Mesothelial cell of epicardium (in vitro differentiated cells): ENCODE measurements at regions not wholly inside any gene's neighbourhood (a gene's known extent, or its start where the extent isn't known, plus 50 kb on each side); places are given as distances from the start of the nearest gene placed in this dataset.
"Not testable (repeated sequence)": the region's sequence is repeated elsewhere in the genome, so short reads cannot be mapped to it uniquely, and the experiment has no call there.

Experiments
- DNase-seq, 2 experiments: peaks; one replicate each; pipeline ENCODE4 v3.0.0; 2021; ENCODE audit warnings: low spot score in 2 of 2; ENCODE audit not compliant: unreplicated experiment in 2 of 2
- H3K27ac Mint-ChIP-seq: 2 replicates; pipeline ENCODE4 v1.8.0; 2021; ENCODE audit warnings: mixed read lengths
- H3K27me3 Mint-ChIP-seq: 2 replicates; pipeline ENCODE4 v1.8.0; 2021; ENCODE audit warnings: low read depth, mixed read lengths
- H3K36me3 Mint-ChIP-seq: 2 replicates; pipeline ENCODE4 v1.8.0; 2021; ENCODE audit warnings: mixed read lengths
- H3K4me1 Mint-ChIP-seq: 2 replicates; pipeline ENCODE4 v1.8.0; 2021; ENCODE audit warnings: mixed read lengths
- H3K4me3 Mint-ChIP-seq: 2 replicates; pipeline ENCODE4 v1.8.0; 2021; ENCODE audit warnings: mild to moderate bottlenecking, moderate library complexity, mixed read lengths
- H3K9me3 Mint-ChIP-seq: 2 replicates; pipeline ENCODE4 v1.8.0; 2021; ENCODE audit warnings: mixed read lengths
- TF ChIP-seq, protein P1 (sequence below): fragments of 200-600 bp; sonication (generic); IDR thresholded peaks from one replicate; pipeline ENCODE4 v1.5.0; 2021; ENCODE audit warnings: antibody characterized with exemption; ENCODE audit not compliant: unreplicated experiment

DNA sequence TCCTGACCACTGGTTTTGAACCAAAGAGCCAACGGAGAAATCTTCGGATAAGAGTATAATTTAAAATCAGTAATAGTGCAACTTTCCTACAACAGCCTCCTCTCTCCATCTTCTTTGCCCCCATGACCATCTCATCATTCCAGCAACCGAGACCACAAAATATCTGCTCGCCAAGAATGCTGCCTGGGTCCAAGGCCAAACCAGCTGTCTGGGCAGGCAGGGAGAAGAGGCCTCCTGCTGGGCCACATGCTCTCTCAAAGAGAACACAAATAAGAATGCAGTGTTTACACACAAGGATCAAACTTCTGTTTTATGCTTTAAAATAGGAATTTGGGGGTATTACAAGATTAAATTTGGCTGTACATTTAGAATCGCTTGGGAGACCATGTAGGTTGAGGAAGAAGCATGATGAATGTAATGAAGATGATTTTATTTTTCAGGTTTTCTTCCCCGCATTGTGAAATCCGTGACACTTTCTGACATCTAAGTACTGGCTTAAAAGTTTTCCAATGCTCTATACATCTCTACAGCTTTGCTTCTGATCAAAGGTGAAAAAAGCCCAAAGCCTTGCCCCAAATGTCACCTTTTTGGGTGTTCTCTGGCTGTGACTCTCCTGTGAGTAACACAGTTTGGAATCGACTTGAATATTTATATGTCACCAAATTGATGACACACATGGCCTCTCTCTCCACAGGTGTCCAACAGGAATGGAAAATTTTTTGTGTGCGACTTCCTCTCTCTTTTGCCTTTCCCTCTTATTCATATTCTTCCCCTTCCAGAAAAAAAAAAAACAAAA lies 79.4 kb upstream of the PROKR2 start:
- H3K4me3 Mint-ChIP-seq, result no peak overlapping the region
- H3K36me3 Mint-ChIP-seq, result no peaks in the 10 kb centered on the region
- no peak overlapping the region for H3K27ac Mint-ChIP-seq
- TF ChIP-seq, protein P1, sequence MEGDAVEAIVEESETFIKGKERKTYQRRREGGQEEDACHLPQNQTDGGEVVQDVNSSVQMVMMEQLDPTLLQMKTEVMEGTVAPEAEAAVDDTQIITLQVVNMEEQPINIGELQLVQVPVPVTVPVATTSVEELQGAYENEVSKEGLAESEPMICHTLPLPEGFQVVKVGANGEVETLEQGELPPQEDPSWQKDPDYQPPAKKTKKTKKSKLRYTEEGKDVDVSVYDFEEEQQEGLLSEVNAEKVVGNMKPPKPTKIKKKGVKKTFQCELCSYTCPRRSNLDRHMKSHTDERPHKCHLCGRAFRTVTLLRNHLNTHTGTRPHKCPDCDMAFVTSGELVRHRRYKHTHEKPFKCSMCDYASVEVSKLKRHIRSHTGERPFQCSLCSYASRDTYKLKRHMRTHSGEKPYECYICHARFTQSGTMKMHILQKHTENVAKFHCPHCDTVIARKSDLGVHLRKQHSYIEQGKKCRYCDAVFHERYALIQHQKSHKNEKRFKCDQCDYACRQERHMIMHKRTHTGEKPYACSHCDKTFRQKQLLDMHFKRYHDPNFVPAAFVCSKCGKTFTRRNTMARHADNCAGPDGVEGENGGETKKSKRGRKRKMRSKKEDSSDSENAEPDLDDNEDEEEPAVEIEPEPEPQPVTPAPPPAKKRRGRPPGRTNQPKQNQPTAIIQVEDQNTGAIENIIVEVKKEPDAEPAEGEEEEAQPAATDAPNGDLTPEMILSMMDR, result no peak
- no peaks in the 10 kb centered on the region for H3K9me3 Mint-ChIP-seq
- H3K27me3 Mint-ChIP-seq, result peaks cover 28% of the 10 kb centered on the region
- H3K4me1 Mint-ChIP-seq, result peaks cover under 1% of the 10 kb centered on the region
- DNase-seq, result no peak

DNA sequence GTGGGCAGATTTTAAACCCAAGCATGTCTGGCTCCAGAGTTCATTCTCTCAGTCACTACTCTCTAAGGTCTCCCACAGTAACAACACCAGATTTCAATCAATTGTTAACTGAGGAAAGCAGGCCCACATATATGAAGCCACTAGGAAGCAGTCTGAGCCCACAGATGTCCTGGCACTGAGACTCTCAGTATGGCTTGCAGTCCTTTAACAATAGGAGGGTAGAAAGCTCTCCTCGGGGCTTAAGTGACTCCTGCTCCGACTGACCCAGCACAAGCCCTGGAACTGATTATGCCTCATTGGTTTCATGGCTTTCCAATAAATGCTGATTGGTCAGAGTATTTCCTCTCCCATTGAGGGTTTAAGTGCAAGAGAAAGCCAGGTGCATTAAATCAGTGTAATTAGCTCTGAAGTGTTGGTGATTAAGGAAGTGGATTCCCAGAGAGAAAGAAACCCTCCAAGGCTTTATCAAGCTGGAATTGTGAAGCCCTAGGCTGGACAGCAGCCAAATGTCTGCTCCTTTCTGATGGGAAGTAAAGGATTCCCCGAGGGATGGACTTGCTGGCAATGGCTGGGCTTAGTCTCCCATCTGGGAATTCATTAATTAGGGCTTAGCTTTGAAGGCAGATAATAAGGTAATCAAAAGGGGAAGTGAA lies 76.6 kb upstream of the PROKR2 start:
- peaks cover 4% of the 10 kb centered on the region for H3K4me1 Mint-ChIP-seq
- H3K4me3 Mint-ChIP-seq, result no peak overlapping the region
- H3K27ac Mint-ChIP-seq, result no peak overlapping the region
- TF ChIP-seq, protein P1, result no peak
- peaks cover 42% of the 10 kb centered on the region for H3K27me3 Mint-ChIP-seq
- no peaks in the 10 kb centered on the region for H3K36me3 Mint-ChIP-seq
- no peaks in the 10 kb centered on the region for H3K9me3 Mint-ChIP-seq
- DNase-seq, result no peak

DNA sequence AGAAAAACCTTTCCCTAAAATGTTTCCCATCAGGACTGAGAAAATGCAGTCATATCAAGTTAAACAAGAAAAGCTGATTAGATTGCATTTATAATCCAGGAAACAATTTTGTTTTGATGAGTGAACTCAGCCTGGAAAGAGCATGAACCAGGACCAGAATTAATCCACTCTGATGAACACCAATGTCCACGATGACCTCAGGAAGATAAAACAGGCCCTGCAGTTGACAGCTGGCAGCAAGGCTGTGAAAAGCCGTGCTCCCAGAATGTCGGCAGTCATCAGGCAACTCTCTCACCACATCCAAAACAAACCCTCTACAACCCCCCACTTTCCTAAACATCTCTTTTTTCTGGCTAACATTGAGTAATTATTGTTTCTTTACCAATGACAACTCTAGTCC lies 74.0 kb upstream of the PROKR2 start:
- no peak for DNase-seq
- H3K27me3 Mint-ChIP-seq, result peaks cover 42% of the 10 kb centered on the region
- H3K4me3 Mint-ChIP-seq, result no peak overlapping the region
- H3K36me3 Mint-ChIP-seq, result no peaks in the 10 kb centered on the region
- no peak overlapping the region for H3K27ac Mint-ChIP-seq
- H3K4me1 Mint-ChIP-seq, result peaks cover 4% of the 10 kb centered on the region
- H3K9me3 Mint-ChIP-seq, result peaks cover 4% of the 10 kb centered on the region
- TF ChIP-seq, protein P1, result no peak

DNA sequence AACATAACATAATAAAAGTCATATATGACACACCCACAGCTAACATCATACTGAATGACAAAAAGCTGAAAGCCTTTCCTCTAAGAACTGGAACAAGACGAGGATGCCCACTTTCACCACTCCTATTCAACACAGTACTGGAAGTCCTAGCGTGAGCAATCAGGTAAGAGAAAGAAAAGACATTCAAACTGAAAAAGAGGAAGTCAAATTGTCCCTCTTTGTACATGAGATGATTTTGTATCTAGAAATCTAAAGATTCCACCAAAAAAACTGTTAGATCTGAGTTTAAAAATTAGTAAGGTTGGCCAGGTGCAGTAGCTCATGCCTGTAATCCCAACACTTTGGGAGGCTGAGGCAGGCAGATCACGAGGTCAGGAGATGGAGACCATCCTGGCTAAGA lies 70.1 kb upstream of the PROKR2 start:
- not testable (repeated sequence) for H3K4me1 Mint-ChIP-seq, H3K36me3 Mint-ChIP-seq
- peaks cover 21% of the 10 kb centered on the region for H3K9me3 Mint-ChIP-seq

DNA sequence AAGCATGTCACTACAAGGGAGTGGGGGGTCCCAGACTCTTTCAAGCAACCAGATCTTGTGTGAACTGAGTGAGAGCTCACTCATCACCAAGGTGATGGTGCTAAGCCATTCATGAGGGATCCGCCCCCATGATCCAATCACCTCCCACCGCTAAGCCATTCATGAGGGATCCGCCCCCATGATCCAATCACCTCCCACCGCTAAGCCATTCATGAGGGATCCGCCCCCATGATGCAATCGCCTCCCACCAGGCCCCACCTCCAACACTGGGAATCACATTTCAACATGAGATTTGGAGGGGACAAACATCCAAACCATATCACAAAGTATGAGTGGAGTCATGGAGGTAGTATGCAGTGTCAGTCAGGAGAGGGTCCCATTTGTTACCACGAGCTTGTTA lies 64.8 kb upstream of the PROKR2 start:
- peaks cover 11% of the 10 kb centered on the region for H3K27me3 Mint-ChIP-seq
- not testable (repeated sequence) for H3K27ac Mint-ChIP-seq, H3K4me1 Mint-ChIP-seq, DNase-seq, H3K4me3 Mint-ChIP-seq, H3K36me3 Mint-ChIP-seq
- H3K9me3 Mint-ChIP-seq, result peaks cover 21% of the 10 kb centered on the region

More for the DNA sequence above, 70.1 kb upstream of the PROKR2 start:
- not testable (repeated sequence) for H3K27ac Mint-ChIP-seq, H3K4me3 Mint-ChIP-seq, DNase-seq
- peaks cover 30% of the 10 kb centered on the region for H3K27me3 Mint-ChIP-seq

DNA sequence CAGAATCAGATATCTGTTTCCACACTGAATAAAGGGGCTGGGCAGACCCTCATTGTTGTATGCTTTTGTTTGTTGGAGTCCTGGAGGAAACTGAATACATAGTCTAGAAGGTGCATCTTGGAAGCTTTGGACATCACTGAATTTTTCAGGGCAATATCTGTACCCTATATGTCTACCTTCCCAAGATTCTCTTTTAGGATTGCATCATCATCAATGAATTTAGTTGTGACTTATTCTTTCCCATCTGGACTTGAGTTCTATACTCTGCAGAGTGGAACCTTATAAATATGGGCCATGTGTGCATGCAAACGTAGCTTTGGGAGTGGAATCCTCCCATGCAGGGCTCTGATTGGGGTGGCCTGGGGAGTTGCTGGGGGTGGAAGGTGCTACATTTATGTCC lies 60.7 kb upstream of the PROKR2 start:
- TF ChIP-seq, protein P1, result no peak
- Mint-ChIP-seq H3K36me3 (no peaks in the 10 kb centered on the region), H3K4me1 (no peaks in the 10 kb centered on the region), H3K27me3 (peaks cover 17% of the 10 kb centered on the region), H3K9me3 (no peaks in the 10 kb centered on the region), H3K27ac (no peak overlapping the region), H3K4me3 (no peak overlapping the region)
- DNase-seq, result no peak
